ENCODE measurements at regions not wholly inside any gene's neighbourhood (a gene's known extent, or its start where the extent isn't known, plus 50 kb on each side); places are given as distances from the start of the nearest gene placed in this dataset.

- intact Hi-C loops (cut with DNase I; ENCODE audit: low total_unique reads), result no loop called here
- no peak for TF ChIP-seq POLR2A (IDR thresholded peaks at IDR 0.05)
- TF ChIP-seq POLR2AphosphoS5 (IDR thresholded peaks at IDR 0.05), result no peak
- no peak for TF ChIP-seq CTCF (IDR thresholded peaks at IDR 0.05)
- Histone ChIP-seq H3K9me3 (peaks cover 4 to 14% of the 10 kb centered on the region in 2 donors), H3K4me3 (no peak overlapping the region), H3K27me3 (no peaks in the 10 kb centered on the region), H3K36me3 (no peaks in the 10 kb centered on the region), H3K4me1 (no peaks in the 10 kb centered on the region), H3K27ac (no peak overlapping the region)
- no peak for DNase-seq (ENCODE audit: low spot score in 2 of 2)
Measured at GRCh38 chr9:26695298-26695622, 197.3 kb downstream of the CAAP1 start.

- Histone ChIP-seq H3K4me3 (no peak overlapping the region), H3K4me1 (no peaks in the 10 kb centered on the region), H3K27ac (no peak overlapping the region), H3K36me3 (no peaks in the 10 kb centered on the region), H3K9me3 (peaks cover 4 to 11% of the 10 kb centered on the region in 2 donors), H3K27me3 (no peaks in the 10 kb centered on the region)
- intact Hi-C loops (cut with DNase I; ENCODE audit: low total_unique reads), result no loop called here
- no peak for DNase-seq (ENCODE audit: low spot score in 2 of 2)
- no peak for TF ChIP-seq CTCF (IDR thresholded peaks at IDR 0.05)
- no peak for TF ChIP-seq POLR2AphosphoS5 (IDR thresholded peaks at IDR 0.05)
- TF ChIP-seq POLR2A (IDR thresholded peaks at IDR 0.05), result no peak
Measured at GRCh38 chr9:26694381-26695297, 198.0 kb downstream of the CAAP1 start.

GRCh38 chr9:26689041-26689440 lies 203.6 kb downstream of the CAAP1 start:
- no peaks in the 10 kb centered on the region for H3K36me3 ChIP-seq
- H3K4me3 ChIP-seq, result no peak overlapping the region
- no peak for TF ChIP-seq POLR2A (IDR thresholded peaks at IDR 0.05)
- TF ChIP-seq POLR2AphosphoS5 (IDR thresholded peaks at IDR 0.05), result no peak
- TF ChIP-seq CTCF (IDR thresholded peaks at IDR 0.05), result no peak
- no peaks in the 10 kb centered on the region for H3K4me1 ChIP-seq
- H3K9me3 ChIP-seq, result no peaks in the 10 kb centered on the region
- DNase-seq (ENCODE audit: low spot score in 2 of 2), result no peak
- no peak overlapping the region for H3K27ac ChIP-seq
- intact Hi-C loops (cut with DNase I; ENCODE audit: low total_unique reads), result no loop called here
- no peaks in the 10 kb centered on the region for H3K27me3 ChIP-seq

- H3K36me3 ChIP-seq, result no peaks in the 10 kb centered on the region
- no peaks in the 10 kb centered on the region for H3K27me3 ChIP-seq
- TF ChIP-seq CTCF (IDR thresholded peaks at IDR 0.05) (no peak), POLR2AphosphoS5 (IDR thresholded peaks at IDR 0.05) (no peak), POLR2A (IDR thresholded peaks at IDR 0.05) (no peak)
- intact Hi-C loops (cut with DNase I; ENCODE audit: low total_unique reads), result no loop called here
- no peak overlapping the region for H3K4me3 ChIP-seq
- no peaks in the 10 kb centered on the region for H3K9me3 ChIP-seq
- DNase-seq (ENCODE audit: low spot score in 2 of 2), result no peak
- H3K27ac ChIP-seq, result no peak overlapping the region
- no peaks in the 10 kb centered on the region for H3K4me1 ChIP-seq
Measured at GRCh38 chr9:26687421-26687820, 205.2 kb downstream of the CAAP1 start.

- DNase-seq (ENCODE audit: low spot score in 2 of 2), result no peak
- no peaks in the 10 kb centered on the region for H3K27me3 ChIP-seq
- no peak overlapping the region for H3K27ac ChIP-seq
- no peak for TF ChIP-seq CTCF (IDR thresholded peaks at IDR 0.05)
- TF ChIP-seq POLR2AphosphoS5 (IDR thresholded peaks at IDR 0.05), result no peak
- TF ChIP-seq POLR2A (IDR thresholded peaks at IDR 0.05), result no peak
- no peaks in the 10 kb centered on the region for H3K9me3 ChIP-seq
- no peaks in the 10 kb centered on the region for H3K4me1 ChIP-seq
- no peaks in the 10 kb centered on the region for H3K36me3 ChIP-seq
- intact Hi-C loops (cut with DNase I; ENCODE audit: low total_unique reads), result no loop called here
- no peak overlapping the region for H3K4me3 ChIP-seq
Measured at GRCh38 chr9:26685818-26686217, 206.8 kb downstream of the CAAP1 start.

Measured in breast epithelium (tissue), 4 donors.